ENCODE measurements at regions not wholly inside any gene's neighbourhood (a gene's known extent, or its start where the extent isn't known, plus 50 kb on each side); places are given as distances from the start of the nearest gene placed in this dataset.

DNA sequence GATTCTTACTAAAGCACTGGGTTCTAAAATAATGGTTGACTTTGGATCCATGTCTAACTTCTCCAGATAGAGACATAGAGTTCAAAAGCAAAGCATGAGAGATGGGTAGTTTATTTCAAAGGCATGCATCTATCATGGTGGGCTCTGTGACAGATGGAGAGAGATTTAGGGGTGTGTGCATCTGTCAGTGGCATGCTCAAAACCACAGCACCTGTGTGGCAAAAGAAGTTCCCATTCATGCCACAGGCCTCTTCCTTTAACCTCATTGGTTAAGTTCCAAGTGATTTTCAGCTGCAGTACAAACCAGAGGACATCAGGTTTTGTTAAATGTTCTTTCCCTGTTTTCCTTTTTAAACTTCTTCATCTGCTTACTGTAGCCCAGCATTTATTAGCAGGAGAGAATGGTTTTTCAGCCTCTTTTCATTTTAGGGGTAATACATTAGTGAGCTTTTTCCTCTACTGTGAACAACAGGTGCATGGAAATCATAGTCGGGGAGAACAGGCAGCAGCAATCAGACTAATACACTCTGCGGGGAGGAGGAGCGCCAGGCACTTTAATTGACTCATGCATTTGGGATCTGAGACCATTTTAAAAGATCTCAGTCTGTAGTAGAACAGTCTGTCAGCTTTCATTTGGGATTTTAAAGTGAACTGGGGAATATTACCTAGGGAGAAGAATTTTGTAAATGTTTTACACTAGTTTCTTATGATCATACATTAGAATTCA lies 52.4 kb upstream of the UPP2 start:
- DNase-seq, result peak; percentile 4

- no peak for DNase-seq
Observed at GRCh38 chr2:158048327-158048726, 53.3 kb upstream of the UPP2 start.

- no peak for DNase-seq
Observed at GRCh38 chr2:158047156-158047611, 54.5 kb upstream of the UPP2 start.

DNA sequence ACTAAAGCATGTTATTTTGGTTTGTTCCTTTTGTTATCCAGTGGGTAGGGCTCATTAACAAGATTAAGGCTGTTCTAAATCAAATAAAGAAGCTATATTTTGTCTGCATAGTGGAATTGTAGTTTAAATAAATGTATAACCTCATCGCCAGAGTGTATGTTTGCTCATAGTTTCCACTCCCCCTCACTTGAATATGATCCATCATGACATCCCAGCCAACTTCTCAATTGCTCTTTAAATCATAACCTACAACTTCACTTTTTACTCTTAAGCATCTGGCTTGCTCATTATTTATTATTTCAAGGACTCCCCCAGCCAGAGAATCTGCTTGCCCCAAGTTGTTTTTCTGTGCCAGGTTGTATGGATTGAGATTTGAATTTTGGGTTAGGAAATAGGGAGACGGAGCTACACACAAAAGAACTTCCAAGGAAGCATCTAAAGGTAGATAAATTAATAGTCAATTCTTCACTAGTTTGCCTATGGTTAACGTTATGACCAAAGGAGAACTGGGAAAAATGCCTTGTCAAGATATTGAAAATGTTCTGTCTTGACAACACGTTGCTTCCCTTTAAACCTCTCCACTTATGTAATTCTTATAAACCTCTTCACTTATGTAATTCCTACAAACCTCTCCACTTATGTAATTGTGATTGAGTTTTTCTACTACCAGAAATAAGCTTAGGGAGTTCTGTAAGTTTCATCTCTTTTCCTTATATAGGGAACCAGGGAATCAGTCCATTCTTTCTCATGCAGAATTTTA lies 55.4 kb upstream of the UPP2 start:
- no peak for DNase-seq

- no peak for DNase-seq
Observed at GRCh38 chr2:158045362-158045761, 56.3 kb upstream of the UPP2 start.

GRCh38 chr2:158043181-158043948 lies 58.3 kb upstream of the UPP2 start:
- DNase-seq, result no peak

GRCh38 chr2:158042666-158043065 lies 59.0 kb upstream of the UPP2 start:
- no peak for DNase-seq

- DNase-seq, result no peak
Observed at GRCh38 chr2:158042245-158042644, 59.4 kb upstream of the UPP2 start.

DNA sequence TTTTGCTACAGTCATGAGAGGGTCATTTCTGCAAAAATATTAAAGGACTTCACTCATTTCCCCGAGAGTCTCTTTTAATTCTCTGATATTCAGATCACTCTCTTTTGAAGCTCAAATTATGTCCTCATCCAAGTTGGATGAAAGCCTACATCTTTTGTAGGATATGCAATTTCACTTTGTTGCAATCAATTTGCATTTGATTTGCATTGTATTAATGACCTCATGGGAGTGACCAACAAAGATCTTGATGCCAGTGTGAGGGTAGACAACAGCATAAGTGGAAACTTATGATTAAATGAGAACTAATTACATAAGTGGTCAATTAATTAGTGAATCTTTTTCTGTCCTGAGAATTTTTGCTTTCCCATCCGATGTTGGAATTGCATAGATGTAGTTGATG lies 60.3 kb upstream of the UPP2 start:
- DNase-seq, result no peak

DNA sequence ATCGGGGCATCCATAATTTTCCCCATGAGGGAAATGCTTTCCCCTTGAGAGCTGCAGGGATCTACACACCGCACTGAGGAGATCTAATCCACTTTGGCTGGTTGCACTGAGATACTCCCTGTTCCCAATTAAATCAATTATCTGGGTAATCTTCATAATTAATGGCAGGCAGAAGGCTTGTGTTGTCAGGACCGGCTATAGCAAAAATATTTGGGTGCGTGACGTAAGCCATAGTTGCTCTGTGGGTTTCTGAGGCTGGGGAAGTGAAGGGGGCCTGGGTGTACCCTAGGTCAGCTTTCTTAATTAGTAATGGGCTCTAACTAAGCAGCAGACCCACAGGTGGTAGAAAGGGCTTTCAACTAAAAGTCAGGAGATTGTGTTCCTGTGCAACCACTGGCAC lies 62.8 kb upstream of the UPP2 start:
- DNase-seq, result no peak

- peak; percentile 49 for DNase-seq
Observed at GRCh38 chr2:158034198-158034866, 67.3 kb upstream of the UPP2 start.

DNA sequence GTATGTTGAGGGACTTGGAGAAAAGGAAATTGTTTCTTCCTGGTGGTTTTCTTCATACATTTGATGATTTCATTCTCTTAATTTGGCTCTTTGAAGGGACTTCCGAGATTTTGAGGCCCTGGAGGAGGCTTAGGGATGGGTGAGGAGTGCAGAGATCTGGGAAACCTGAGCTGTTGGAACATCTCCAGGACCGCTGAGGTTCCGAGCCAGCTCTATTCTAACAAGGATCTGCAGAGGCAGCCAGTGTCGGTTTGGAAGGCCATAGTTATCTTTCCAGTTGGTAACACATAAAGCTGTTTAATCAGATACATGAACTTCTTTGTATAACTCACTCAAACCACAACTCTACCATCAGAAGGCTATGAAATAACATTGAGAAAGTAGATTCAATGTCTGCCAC lies 70.3 kb upstream of the UPP2 start:
- no peak for DNase-seq

DNA sequence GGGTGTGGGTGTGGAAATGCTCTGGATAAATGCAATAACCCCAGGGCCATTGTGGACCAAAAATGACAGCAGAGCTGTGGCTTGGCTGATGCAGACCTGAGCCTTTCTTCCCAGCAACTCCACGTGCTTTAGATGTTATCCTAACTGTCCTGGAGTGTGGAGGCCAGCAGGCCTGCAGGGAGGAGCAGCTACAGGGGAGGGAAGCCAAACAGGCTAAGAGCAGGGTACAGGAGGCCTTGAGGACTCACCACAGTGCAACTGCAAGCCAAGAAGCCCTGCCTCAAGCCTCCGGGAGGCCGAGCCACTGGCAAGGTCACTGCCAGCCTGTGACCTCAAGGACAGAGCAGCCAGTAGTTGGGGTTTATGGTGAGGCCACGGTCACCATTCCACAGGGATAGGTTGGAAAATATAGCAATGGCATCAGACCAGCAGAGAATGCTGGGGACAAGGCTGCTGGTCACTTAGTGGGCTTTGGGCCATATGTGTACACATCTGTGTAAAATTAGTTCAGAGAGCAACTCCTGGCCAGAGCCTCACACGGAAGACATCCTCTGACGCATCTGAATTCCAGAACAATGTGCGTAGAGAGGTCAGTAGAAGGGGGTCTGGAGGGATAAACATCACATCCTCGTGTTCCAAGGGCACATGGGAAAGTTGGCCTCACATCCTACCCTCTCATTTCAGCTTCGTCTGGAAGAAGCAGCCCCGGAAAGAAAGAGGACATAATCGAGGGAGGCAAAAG lies 76.2 kb upstream of the UPP2 start:
- no peak for DNase-seq

DNA sequence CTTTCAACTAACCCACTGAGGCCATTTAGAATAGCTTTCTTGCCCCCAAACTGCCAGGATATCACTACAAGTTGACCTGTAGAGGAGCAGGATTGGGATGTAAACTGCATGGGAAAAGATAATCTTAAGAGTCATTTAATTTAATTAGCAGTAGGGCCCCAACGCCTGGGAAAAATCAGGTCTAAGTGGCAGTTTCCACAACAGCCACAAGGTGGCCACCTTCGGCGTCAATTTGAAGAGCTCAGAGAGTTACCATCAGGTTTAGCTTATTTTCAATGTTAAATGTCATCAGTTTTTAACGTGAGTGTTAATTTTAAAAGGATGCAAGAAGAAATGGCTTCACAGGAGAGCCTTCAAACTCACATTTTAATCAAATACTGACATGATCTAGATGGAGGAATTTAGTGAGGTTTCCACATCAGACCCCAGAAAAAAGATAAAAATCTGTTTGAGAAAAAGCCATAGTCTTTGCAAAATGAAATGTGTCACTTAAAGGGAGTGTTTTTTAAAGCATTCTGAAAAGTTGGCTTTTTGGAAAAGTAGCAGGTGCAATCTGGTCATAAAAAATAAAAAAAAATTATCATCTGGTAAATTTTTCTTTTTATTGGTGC lies 77.3 kb upstream of the UPP2 start:
- peak; percentile 40 for DNase-seq

GRCh38 chr2:158022888-158023287 lies 78.8 kb upstream of the UPP2 start:
- no peak for DNase-seq

DNA sequence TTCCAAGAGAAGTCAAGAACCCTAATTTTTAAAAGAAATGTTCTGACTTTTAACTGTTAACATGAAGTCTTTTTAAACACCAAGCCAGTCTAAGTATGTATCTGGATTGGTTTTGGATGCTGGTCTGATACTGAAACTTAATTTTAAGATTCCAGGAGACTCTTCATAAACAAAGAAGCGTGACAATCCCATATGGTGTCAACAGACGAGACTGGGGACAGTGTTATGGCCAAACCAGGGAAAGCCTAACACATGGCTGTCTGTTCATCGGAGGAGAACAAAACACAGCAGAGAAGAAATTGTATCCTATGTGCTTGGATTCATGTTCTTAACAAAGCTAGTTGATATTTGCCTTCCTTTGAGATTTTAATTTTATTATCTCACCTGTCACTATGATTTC lies 80.5 kb upstream of the UPP2 start:
- no peak for DNase-seq

GRCh38 chr2:158015428-158016076 lies 86.1 kb upstream of the UPP2 start:
- no peak for DNase-seq

- no peak for DNase-seq
Observed at GRCh38 chr2:158013891-158014290, 87.8 kb upstream of the UPP2 start.

- DNase-seq, result no peak
Observed at GRCh38 chr2:158011055-158011771, 90.5 kb upstream of the UPP2 start.

DNA sequence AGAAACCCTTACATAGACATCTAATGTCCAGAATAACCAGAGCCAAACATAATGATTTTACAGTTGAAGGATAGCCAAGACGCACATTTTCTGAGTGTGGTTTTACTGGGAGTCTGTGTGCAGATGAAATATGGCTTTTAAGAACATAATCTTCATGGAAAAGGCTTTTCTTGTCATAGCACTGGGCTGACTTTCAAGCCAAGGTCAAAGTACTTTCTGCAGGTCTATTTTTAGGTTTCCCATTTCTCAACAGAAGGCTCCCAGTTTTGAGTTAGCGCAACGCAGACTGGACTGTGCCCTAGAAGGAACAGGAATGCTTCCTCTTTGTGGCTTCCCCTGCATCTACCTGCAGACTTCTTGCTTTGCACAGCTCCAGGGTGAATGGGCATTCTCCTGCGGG lies 92.3 kb upstream of the UPP2 start:
- no peak for DNase-seq
